PC-9 (cell line): ENCODE measurements at regions not wholly inside any gene's neighbourhood (a gene's known extent, or its start where the extent isn't known, plus 50 kb on each side); places are given as distances from the start of the nearest gene placed in this dataset.

Experiments
- BruUV-seq: library from RNA; stranded (reverse); fragments of 400-500 nt; replicated peaks from 2 replicates; lab custom pipeline; 2021; lab: Mats Ljungman, UMichigan
- CTCF ChIA-PET: fragments of 300-600 bp; sonication (Branson Sonifier 250); formaldehyde crosslinking; loops from one replicate; lab custom pipeline; 2022; ENCODE audit warnings: antibody characterized with exemption; lab: Charles Lee
- POLR2A ChIA-PET: fragments of 300-600 bp; sonication (Branson Sonifier 250); formaldehyde crosslinking; loops from one replicate; lab custom pipeline; 2022; ENCODE audit warnings: antibody characterized with exemption; ENCODE audit not compliant: unreplicated experiment; lab: Charles Lee
- DNase-seq, 2 experiments: peaks; one replicate each; pipeline versions ENCODE4 v3.0.0 to v3.0.0-alpha.2; 2015 to 2022; ENCODE audit warnings: mixed read lengths in 1 of 2
- H2AFZ ChIP-seq: fragments of 200-600 bp; sonication (generic); 2 replicates; pipeline ENCODE4 v1.8.1; 2017; ENCODE audit warnings: antibody characterized with exemption
- H3F3A ChIP-seq: fragments of 200-600 bp; sonication (generic); 2 replicates; pipeline ENCODE4 v1.8.1; 2017; ENCODE audit warnings: antibody characterized with exemption, mild to moderate bottlenecking, low read depth; ENCODE audit not compliant: insufficient read depth
- H3K27ac ChIP-seq: fragments of 200-600 bp; sonication (generic); 2 replicates; pipeline ENCODE4 v1.6.1; 2016; ENCODE audit warnings: mixed run types
- H3K27me3 ChIP-seq: fragments of 200-600 bp; sonication (generic); 2 replicates; pipeline ENCODE4 v1.6.1; 2016; ENCODE audit warnings: low read depth, mixed run types; ENCODE audit not compliant: insufficient read depth
- H3K36me3 ChIP-seq: fragments of 200-600 bp; sonication (generic); 2 replicates; pipeline ENCODE4 v1.6.1; 2016; ENCODE audit warnings: low read depth, mixed run types
- H3K4me1 ChIP-seq: fragments of 200-600 bp; sonication (generic); replicated peaks from 2 replicates; pipeline ENCODE4 v1.6.1; 2016; ENCODE audit warnings: mixed run types; ENCODE audit not compliant: insufficient read depth
- H3K4me2 ChIP-seq: fragments of 200-600 bp; sonication (generic); 2 replicates; pipeline ENCODE4 v1.6.1; 2017; ENCODE audit warnings: mixed run types
- H3K4me3 ChIP-seq: fragments of 200-600 bp; sonication (generic); 2 replicates; pipeline ENCODE4 v1.6.1; 2016; ENCODE audit warnings: mixed run types
- H3K79me2 ChIP-seq: fragments of 200-600 bp; sonication (generic); 2 replicates; pipeline ENCODE4 v1.6.1; 2017; ENCODE audit warnings: low read depth, mixed run types
- H3K9me2 ChIP-seq: fragments of 200-600 bp; sonication (generic); 2 replicates; pipeline ENCODE4 v1.8.1; 2017; ENCODE audit warnings: mild to moderate bottlenecking; ENCODE audit not compliant: insufficient read depth
- H3K9me3 ChIP-seq: fragments of 200-600 bp; sonication (generic); 2 replicates; pipeline ENCODE4 v1.8.1; 2016; ENCODE audit warnings: low read depth; ENCODE audit not compliant: insufficient read depth
- H4K20me1 ChIP-seq: fragments of 200-600 bp; sonication (generic); 2 replicates; pipeline ENCODE4 v1.8.1; 2017; ENCODE audit not compliant: insufficient read depth
- CTCF ChIP-seq: fragments of 200-600 bp; sonication (generic); conservative IDR thresholded peaks from 2 replicates; pipeline ENCODE4 v1.6.1; 2017; ENCODE audit warnings: mixed run types, antibody characterized with exemption, mild to moderate bottlenecking, moderate library complexity
- EZH2 ChIP-seq: fragments of 200-600 bp; sonication (generic); IDR thresholded peaks from 2 replicates; pipeline ENCODE4 v1.8.0; 2017; ENCODE audit warnings: antibody characterized with exemption, low read depth
- intact Hi-C: fragments of 100-400 bp; cut with micrococcal nuclease; formaldehyde crosslinking; loops from one replicate; pipeline ENCODE4 v1.10.0; 2022; ENCODE audit not compliant: unreplicated experiment

GRCh38 chr12:58541300-58541690 is 379.0 kb downstream of the LRIG3 start:
- BruUV-seq, result no TSS peak
- H4K20me1 ChIP-seq, result no peaks in the 10 kb centered on the region
- H3K36me3 ChIP-seq, result no peaks in the 10 kb centered on the region
- no peaks in the 10 kb centered on the region for H3K4me1 ChIP-seq
- no peak overlapping the region for H2AFZ ChIP-seq
- no peaks in the 10 kb centered on the region for H3K27me3 ChIP-seq
- H3K79me2 ChIP-seq, result no peaks in the 10 kb centered on the region
- H3K4me2 ChIP-seq, result no peak overlapping the region
- no peak for DNase-seq
- no peak overlapping the region for H3K4me3 ChIP-seq
- peaks cover 3% of the 10 kb centered on the region; the same call in 1 of the 2 replicates for H3K9me3 ChIP-seq
- no peak for TF ChIP-seq CTCF
- TF ChIP-seq EZH2, result no peak
- intact Hi-C loops, result loop anchor here (5.0 kb wide), 1 partner anchor 194 kb away; no protein-coding TSS in a partner anchor
- H3K9me2 ChIP-seq, result no peaks in the 10 kb centered on the region
- H3K27ac ChIP-seq, result no peak overlapping the region
- ChIA-PET POLR2A (no interaction called here), CTCF (interaction anchor here (0.6 kb wide), 2 partner anchors 114 to 116 kb away, joined by 3 read pairs; no protein-coding TSS in a partner anchor)
- no peaks in the 10 kb centered on the region for H3F3A ChIP-seq

GRCh38 chr12:58544281-58544680 is 376.0 kb downstream of the LRIG3 start:
- no TSS peak for BruUV-seq
- H3K4me2 ChIP-seq, result no peak overlapping the region
- DNase-seq, result no peak
- intact Hi-C loops, result loop anchor here (5.0 kb wide), 1 partner anchor 197 kb away; no protein-coding TSS in a partner anchor
- H4K20me1 ChIP-seq, result no peaks in the 10 kb centered on the region
- H3K79me2 ChIP-seq, result no peaks in the 10 kb centered on the region
- H3K9me3 ChIP-seq, result 0 out of 2 replicates have a peak, but pooled peaks cover 3% of the 10 kb centered on the region
- H3K4me3 ChIP-seq, result no peak overlapping the region
- H3K9me2 ChIP-seq, result no peaks in the 10 kb centered on the region
- ChIA-PET CTCF (no interaction called here), POLR2A (no interaction called here)
- H2AFZ ChIP-seq, result no peak overlapping the region
- no peaks in the 10 kb centered on the region for H3K36me3 ChIP-seq
- TF ChIP-seq CTCF, result no peak
- no peak for TF ChIP-seq EZH2
- H3K27me3 ChIP-seq, result no peaks in the 10 kb centered on the region
- H3K4me1 ChIP-seq, result no peaks in the 10 kb centered on the region
- H3K27ac ChIP-seq, result no peak overlapping the region
- H3F3A ChIP-seq, result no peaks in the 10 kb centered on the region

- CTCF ChIA-PET, result no interaction called here
Measured at GRCh38 chr12:58547217-58547616, 373.1 kb downstream of the LRIG3 start.

More at GRCh38 chr12:58547217-58547616, 373.1 kb downstream of the LRIG3 start:
- Histone ChIP-seq H3K4me2 (no peak overlapping the region), H4K20me1 (no peaks in the 10 kb centered on the region), H3K79me2 (no peaks in the 10 kb centered on the region), H3F3A (no peaks in the 10 kb centered on the region), H3K9me3 (0 out of 2 replicates have a peak, but pooled peaks cover 3% of the 10 kb centered on the region), H3K4me3 (no peak overlapping the region), H3K36me3 (no peaks in the 10 kb centered on the region), H3K9me2 (no peaks in the 10 kb centered on the region), H3K4me1 (no peaks in the 10 kb centered on the region), H3K27me3 (no peaks in the 10 kb centered on the region), H3K27ac (no peak overlapping the region), H2AFZ (no peak overlapping the region)
- no TSS peak for BruUV-seq
- POLR2A ChIA-PET, result interaction anchor here (0.7 kb wide), 1 partner anchor 680 kb away, joined by 11 read pairs; no protein-coding TSS in a partner anchor
- no peak for DNase-seq
- intact Hi-C loops, result no loop called here
- TF ChIP-seq EZH2, result no peak
- TF ChIP-seq CTCF, result no peak
